SK-N-SH treated with all-trans-retinoic acid at 6 μM for 48 hours (cell line): ENCODE measurements at regions not wholly inside any gene's neighbourhood (a gene's known extent, or its start where the extent isn't known, plus 50 kb on each side); places are given as distances from the start of the nearest gene placed in this dataset.
"Not testable (repeated sequence)": the region's sequence is repeated elsewhere in the genome, so short reads cannot be mapped to it uniquely, and the experiment has no call there.

Experiments used
- ATAC-seq: fragments of 200-7000 bp; cut with Tn5 transposase; 3 replicates; pipeline ENCODE4 v1.9.1; 2020; ENCODE audit warnings: mild to moderate bottlenecking, moderate library complexity
- ARNTL ChIP-seq: fragments of 450-650 bp; formaldehyde crosslinking; IDR thresholded peaks from 2 replicates; pipeline ENCODE4 v1.5.0; 2020; ENCODE audit warnings: low read depth, mild to moderate bottlenecking, moderate library complexity, borderline replicate concordance
- BACH2 ChIP-seq: fragments of 250-450 bp; sonication (Bioruptor Pico); IDR thresholded peaks from 2 replicates; pipeline ENCODE4 v1.9.0; 2021; ENCODE audit warnings: mild to moderate bottlenecking, borderline replicate concordance
- CSDC2 ChIP-seq: fragments of 250-450 bp; sonication (Bioruptor Pico); IDR thresholded peaks from 2 replicates; pipeline ENCODE4 v1.5.0; 2020; ENCODE audit warnings: mild to moderate bottlenecking, moderate library complexity
- ESRRG ChIP-seq: fragments of 250-450 bp; sonication (Bioruptor Pico); IDR thresholded peaks from 2 replicates; pipeline ENCODE4 v1.6.1; 2021; ENCODE audit warnings: mild to moderate bottlenecking
- GLIS3 ChIP-seq: fragments of 250-450 bp; sonication (Bioruptor Pico); IDR thresholded peaks from 2 replicates; pipeline ENCODE4 v1.5.0; 2020; ENCODE audit warnings: mild to moderate bottlenecking, moderate library complexity
- OSR1 ChIP-seq: fragments of 250-450 bp; sonication (Bioruptor Pico); IDR thresholded peaks from 2 replicates; pipeline ENCODE4 v1.8.0; 2022; ENCODE audit warnings: moderate library complexity, mild to moderate bottlenecking, inconsistent platforms
- SNAI2 ChIP-seq: fragments of 250-450 bp; sonication (Bioruptor Pico); IDR thresholded peaks from 2 replicates; pipeline ENCODE4 v1.5.0; 2020; ENCODE audit warnings: mild to moderate bottlenecking, moderate library complexity
- TCF4 ChIP-seq: fragments of 250-450 bp; sonication (Bioruptor Pico); IDR thresholded peaks from 2 replicates; pipeline ENCODE4 v1.8.0; 2021; ENCODE audit warnings: mild to moderate bottlenecking, moderate library complexity, borderline replicate concordance
- ZC3H10 ChIP-seq: fragments of 250-450 bp; sonication (Bioruptor Pico); IDR thresholded peaks from 2 replicates; pipeline ENCODE4 v1.5.1; 2021; ENCODE audit warnings: mild to moderate bottlenecking, moderate library complexity
- ZFP3 ChIP-seq: fragments of 250-450 bp; sonication (Bioruptor Pico); IDR thresholded peaks from 2 replicates; pipeline ENCODE4 v1.5.0; 2020; ENCODE audit warnings: mild to moderate bottlenecking, moderate library complexity
- ZFP30 ChIP-seq: fragments of 450-650 bp; formaldehyde crosslinking; IDR thresholded peaks from 2 replicates; pipeline ENCODE4 v1.5.0; 2022; ENCODE audit warnings: mild to moderate bottlenecking, moderate library complexity
- ZNF565 ChIP-seq: fragments of 450-650 bp; formaldehyde crosslinking; conservative IDR thresholded peaks from 2 replicates; pipeline ENCODE4 v1.5.0; 2020; ENCODE audit warnings: low read depth, mild to moderate bottlenecking, moderate library complexity
- ZNF70 ChIP-seq: fragments of 450-650 bp; formaldehyde crosslinking; IDR thresholded peaks from 2 replicates; pipeline ENCODE4 v1.5.0; 2020; ENCODE audit warnings: mild to moderate bottlenecking, moderate library complexity
- ZNF8 ChIP-seq: fragments of 450-650 bp; formaldehyde crosslinking; IDR thresholded peaks from 2 replicates; pipeline ENCODE4 v1.5.0; 2020; ENCODE audit warnings: mild to moderate bottlenecking, moderate library complexity
- TF ChIP-seq, protein P1 (sequence below): fragments of 250-450 bp; sonication (Bioruptor Pico); IDR thresholded peaks from 2 replicates; pipeline ENCODE4 v1.8.0; 2021; ENCODE audit warnings: low read depth, mild to moderate bottlenecking, moderate library complexity, borderline replicate concordance
- TF ChIP-seq, protein P2 (sequence below): fragments of 250-450 bp; sonication (Bioruptor Pico); IDR thresholded peaks from 2 replicates; pipeline ENCODE4 v1.8.0; 2020; ENCODE audit warnings: mild to moderate bottlenecking, moderate library complexity, borderline replicate concordance
- TF ChIP-seq, protein P3 (sequence below): fragments of 250-450 bp; sonication (Bioruptor Pico); IDR thresholded peaks from 2 replicates; pipeline ENCODE4 v1.5.1; 2021; ENCODE audit warnings: mild to moderate bottlenecking, moderate library complexity
- TF ChIP-seq, protein P4 (sequence below): fragments of 250-450 bp; sonication (Bioruptor Pico); IDR thresholded peaks from 2 replicates; pipeline ENCODE4 v1.5.1; 2020; ENCODE audit warnings: low read depth, mild to moderate bottlenecking, moderate library complexity

DNA sequence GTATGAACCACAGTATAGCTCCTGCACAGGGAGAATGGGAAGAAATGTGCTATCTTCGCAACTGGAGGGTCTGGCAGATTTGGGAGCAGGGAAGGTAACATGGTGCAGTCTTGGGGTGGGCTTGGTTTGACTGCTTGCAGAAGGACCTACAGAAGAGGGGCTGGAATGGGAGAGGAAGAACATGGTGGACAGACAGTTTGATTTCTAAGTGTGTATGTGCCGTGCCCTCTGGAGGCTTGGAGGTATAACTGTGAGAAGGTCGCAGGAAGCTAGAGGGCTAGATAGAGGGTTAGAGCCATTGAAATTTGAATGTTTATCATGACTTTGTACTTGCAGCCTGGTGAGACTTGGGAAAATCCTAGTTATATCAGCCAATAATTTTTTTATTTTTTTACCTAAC lies 169.2 kb downstream of the SQOR start (continued):
- TF ChIP-seq, protein P1, sequence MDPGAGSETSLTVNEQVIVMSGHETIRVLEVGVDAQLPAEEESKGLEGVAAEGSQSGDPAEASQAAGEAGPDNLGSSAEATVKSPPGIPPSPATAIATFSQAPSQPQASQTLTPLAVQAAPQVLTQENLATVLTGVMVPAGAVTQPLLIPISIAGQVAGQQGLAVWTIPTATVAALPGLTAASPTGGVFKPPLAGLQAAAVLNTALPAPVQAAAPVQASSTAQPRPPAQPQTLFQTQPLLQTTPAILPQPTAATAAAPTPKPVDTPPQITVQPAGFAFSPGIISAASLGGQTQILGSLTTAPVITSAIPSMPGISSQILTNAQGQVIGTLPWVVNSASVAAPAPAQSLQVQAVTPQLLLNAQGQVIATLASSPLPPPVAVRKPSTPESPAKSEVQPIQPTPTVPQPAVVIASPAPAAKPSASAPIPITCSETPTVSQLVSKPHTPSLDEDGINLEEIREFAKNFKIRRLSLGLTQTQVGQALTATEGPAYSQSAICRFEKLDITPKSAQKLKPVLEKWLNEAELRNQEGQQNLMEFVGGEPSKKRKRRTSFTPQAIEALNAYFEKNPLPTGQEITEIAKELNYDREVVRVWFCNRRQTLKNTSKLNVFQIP: no peak

DNA sequence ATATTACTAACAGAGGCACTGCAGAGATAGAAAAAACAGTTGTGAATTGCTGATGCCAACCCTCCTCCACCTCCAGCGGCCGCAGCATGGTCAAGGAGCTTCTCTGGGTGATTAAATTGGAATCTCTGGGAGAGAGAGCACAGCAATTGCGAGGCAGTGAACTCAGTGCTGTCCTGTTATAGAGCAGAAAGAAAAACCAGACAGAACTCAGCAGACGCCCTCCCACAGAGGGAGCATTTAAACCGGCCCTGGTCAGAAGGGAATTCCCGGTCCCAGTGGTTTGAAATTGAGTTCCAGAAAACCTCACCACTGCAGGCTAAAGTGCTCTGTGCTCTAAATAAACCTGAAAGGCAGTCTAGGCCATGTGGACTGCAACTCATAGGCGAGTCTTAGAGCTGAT lies 175.4 kb downstream of the SQOR start:
- no peak for ATAC-seq
- TF ChIP-seq, protein P1: no peak
- TF ChIP-seq ZNF70: no peak
- TF ChIP-seq ZFP3 (CRISPR knock-in tag): no peak
- no peak for TF ChIP-seq ESRRG (CRISPR knock-in tag)
- TF ChIP-seq GLIS3 (CRISPR knock-in tag): no peak
- no peak for TF ChIP-seq TCF4
- TF ChIP-seq ARNTL (CRISPR knock-in tag): no peak
- TF ChIP-seq, protein P2, sequence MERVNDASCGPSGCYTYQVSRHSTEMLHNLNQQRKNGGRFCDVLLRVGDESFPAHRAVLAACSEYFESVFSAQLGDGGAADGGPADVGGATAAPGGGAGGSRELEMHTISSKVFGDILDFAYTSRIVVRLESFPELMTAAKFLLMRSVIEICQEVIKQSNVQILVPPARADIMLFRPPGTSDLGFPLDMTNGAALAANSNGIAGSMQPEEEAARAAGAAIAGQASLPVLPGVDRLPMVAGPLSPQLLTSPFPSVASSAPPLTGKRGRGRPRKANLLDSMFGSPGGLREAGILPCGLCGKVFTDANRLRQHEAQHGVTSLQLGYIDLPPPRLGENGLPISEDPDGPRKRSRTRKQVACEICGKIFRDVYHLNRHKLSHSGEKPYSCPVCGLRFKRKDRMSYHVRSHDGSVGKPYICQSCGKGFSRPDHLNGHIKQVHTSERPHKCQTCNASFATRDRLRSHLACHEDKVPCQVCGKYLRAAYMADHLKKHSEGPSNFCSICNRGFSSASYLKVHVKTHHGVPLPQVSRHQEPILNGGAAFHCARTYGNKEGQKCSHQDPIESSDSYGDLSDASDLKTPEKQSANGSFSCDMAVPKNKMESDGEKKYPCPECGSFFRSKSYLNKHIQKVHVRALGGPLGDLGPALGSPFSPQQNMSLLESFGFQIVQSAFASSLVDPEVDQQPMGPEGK (CRISPR knock-in tag): no peak
- no peak for TF ChIP-seq SNAI2 (CRISPR knock-in tag)
- no peak for TF ChIP-seq ZC3H10 (CRISPR knock-in tag)
- TF ChIP-seq, protein P3, sequence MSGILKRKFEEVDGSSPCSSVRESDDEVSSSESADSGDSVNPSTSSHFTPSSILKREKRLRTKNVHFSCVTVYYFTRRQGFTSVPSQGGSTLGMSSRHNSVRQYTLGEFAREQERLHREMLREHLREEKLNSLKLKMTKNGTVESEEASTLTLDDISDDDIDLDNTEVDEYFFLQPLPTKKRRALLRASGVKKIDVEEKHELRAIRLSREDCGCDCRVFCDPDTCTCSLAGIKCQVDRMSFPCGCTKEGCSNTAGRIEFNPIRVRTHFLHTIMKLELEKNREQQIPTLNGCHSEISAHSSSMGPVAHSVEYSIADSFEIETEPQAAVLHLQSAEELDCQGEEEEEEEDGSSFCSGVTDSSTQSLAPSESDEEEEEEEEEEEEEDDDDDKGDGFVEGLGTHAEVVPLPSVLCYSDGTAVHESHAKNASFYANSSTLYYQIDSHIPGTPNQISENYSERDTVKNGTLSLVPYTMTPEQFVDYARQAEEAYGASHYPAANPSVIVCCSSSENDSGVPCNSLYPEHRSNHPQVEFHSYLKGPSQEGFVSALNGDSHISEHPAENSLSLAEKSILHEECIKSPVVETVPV (CRISPR knock-in tag): no peak
- no peak for TF ChIP-seq OSR1 (CRISPR knock-in tag)
- no peak for TF ChIP-seq ZNF565 (CRISPR knock-in tag)

DNA sequence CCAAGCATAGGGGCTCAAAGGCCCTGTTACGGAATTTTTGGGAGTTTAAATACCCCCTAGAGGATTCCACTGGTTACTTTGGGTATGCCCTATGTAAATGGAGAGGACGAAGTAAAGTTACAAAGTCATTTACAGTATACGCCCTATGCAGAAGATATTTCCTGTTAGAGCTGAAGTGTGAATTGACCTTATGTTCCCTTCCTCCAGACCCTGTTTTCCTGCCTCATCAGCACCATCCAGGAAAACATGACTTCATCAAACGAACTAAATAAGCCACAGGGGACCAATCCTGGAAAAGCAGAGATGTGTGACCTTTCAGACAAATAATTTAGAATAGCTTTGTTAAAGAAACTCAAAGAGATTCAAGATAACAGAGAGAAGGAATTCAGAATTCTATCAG lies 177.4 kb downstream of the SQOR start:
- no peak for ATAC-seq

DNA sequence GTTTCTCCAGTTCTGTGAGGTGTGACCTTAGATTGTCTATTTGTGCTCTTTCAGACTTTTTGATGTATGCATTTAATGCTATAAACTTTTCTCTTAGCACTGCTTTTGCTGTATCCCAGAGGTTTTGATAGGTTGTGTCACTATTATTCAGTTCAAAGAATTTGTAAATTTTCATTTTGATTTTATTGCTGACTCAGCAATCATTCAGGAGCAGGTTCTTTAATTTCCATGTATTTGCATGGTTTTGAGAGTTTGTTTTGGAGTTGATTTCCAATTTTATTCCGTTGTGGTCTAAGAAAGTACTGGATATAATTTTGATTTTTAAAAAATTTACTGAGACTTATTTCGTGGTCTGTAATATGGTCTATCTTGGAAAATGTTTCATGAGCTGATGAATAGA lies 182.7 kb downstream of the SQOR start:
- ATAC-seq: not testable (repeated sequence)

More for the DNA sequence above, 177.4 kb downstream of the SQOR start:
- no peak for TF ChIP-seq BACH2
- TF ChIP-seq ARNTL (CRISPR knock-in tag): no peak
- no peak for TF ChIP-seq ZFP30
- TF ChIP-seq, protein P3 (CRISPR knock-in tag): no peak
- TF ChIP-seq, protein P4, sequence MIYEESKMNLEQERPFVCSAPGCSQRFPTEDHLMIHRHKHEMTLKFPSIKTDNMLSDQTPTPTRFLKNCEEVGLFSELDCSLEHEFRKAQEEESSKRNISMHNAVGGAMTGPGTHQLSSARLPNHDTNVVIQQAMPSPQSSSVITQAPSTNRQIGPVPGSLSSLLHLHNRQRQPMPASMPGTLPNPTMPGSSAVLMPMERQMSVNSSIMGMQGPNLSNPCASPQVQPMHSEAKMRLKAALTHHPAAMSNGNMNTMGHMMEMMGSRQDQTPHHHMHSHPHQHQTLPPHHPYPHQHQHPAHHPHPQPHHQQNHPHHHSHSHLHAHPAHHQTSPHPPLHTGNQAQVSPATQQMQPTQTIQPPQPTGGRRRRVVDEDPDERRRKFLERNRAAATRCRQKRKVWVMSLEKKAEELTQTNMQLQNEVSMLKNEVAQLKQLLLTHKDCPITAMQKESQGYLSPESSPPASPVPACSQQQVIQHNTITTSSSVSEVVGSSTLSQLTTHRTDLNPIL (CRISPR knock-in tag): no peak
- TF ChIP-seq ESRRG (CRISPR knock-in tag): no peak
- no peak for TF ChIP-seq ZC3H10 (CRISPR knock-in tag)
- TF ChIP-seq CSDC2 (CRISPR knock-in tag): no peak
- TF ChIP-seq, protein P1: no peak
- no peak for TF ChIP-seq ZNF565 (CRISPR knock-in tag)
- TF ChIP-seq ZFP3 (CRISPR knock-in tag): no peak
- TF ChIP-seq GLIS3 (CRISPR knock-in tag): no peak
- TF ChIP-seq ZNF8 (CRISPR knock-in tag): no peak
- no peak for TF ChIP-seq OSR1 (CRISPR knock-in tag)
- TF ChIP-seq SNAI2 (CRISPR knock-in tag): no peak
- no peak for TF ChIP-seq TCF4
- TF ChIP-seq, all 23 proteins: peak for 0
